ENCODE measurements at regions not wholly inside any gene's neighbourhood (a gene's known extent, or its start where the extent isn't known, plus 50 kb on each side); places are given as distances from the start of the nearest gene placed in this dataset.

DNA sequence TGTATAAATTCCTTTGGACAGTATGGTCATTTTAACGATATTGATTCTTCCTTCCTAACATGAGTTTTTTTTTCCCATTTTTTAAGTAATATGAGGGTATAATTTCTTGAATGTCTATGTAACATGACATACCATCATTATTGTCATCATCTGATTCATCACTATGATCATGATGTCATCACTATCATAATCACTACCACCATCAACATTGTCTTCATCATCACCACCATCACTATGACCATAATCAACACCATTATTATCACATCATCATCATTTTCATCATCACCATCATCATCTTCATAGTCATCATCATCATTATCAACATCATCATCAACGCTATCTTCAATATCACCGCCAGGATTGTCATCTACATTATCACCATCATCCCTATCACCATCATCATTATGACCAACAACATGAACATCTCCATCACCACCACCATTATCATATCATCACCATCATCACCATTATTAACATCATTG is 1377.2 kb downstream of the CDY2B start:
- TF ChIP-seq, protein P1, sequence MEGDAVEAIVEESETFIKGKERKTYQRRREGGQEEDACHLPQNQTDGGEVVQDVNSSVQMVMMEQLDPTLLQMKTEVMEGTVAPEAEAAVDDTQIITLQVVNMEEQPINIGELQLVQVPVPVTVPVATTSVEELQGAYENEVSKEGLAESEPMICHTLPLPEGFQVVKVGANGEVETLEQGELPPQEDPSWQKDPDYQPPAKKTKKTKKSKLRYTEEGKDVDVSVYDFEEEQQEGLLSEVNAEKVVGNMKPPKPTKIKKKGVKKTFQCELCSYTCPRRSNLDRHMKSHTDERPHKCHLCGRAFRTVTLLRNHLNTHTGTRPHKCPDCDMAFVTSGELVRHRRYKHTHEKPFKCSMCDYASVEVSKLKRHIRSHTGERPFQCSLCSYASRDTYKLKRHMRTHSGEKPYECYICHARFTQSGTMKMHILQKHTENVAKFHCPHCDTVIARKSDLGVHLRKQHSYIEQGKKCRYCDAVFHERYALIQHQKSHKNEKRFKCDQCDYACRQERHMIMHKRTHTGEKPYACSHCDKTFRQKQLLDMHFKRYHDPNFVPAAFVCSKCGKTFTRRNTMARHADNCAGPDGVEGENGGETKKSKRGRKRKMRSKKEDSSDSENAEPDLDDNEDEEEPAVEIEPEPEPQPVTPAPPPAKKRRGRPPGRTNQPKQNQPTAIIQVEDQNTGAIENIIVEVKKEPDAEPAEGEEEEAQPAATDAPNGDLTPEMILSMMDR (IDR thresholded peaks at IDR 0.05) = no peak
- H3K27me3 ChIP-seq (ENCODE audit: control insufficient read depth in 2 of 2, insufficient read depth in 2 of 2, low read length in 2 of 2) = no peaks in the 10 kb centered on the region
- no peak overlapping the region for H3K9ac ChIP-seq (ENCODE audit: insufficient read depth, low read length, poor library complexity, severe bottlenecking)
- intact Hi-C loops (cut with micrococcal nuclease) = no loop called here
- H3K79me2 ChIP-seq (ENCODE audit: insufficient read depth, low read length) = no peaks in the 10 kb centered on the region
- no peak overlapping the region for H3K4me2 ChIP-seq (replicated peaks; ENCODE audit: extremely low read depth, low read length, poor library complexity, severe bottlenecking)
- peaks cover 0 to 4% of the 10 kb centered on the region in 2 donors for H3K9me3 ChIP-seq (replicated peaks in 1 of 2; ENCODE audit: control insufficient read depth in 1 of 2, insufficient read depth in 1 of 2, low read length in 2 of 2)
- 100% methylated on average over 2 of the region's 3 CpGs for WGBS (ENCODE audit: insufficient coverage)
- no peak overlapping the region for H3K27ac Mint-ChIP-seq
- DNase-seq = no peak
- H3K4me3 ChIP-seq (replicated peaks in 1 of 3; ENCODE audit: low read depth in 2 of 3, low read length in 3 of 3) = no peak overlapping the region
- H3K36me3 ChIP-seq (replicated peaks in 1 of 2; ENCODE audit: control insufficient read depth in 1 of 2, insufficient read depth in 2 of 2, low read length in 2 of 2) = no peaks in the 10 kb centered on the region
- H3K4me3 Mint-ChIP-seq = no peak overlapping the region
- H3K9me3 Mint-ChIP-seq = no peaks in the 10 kb centered on the region
- no peaks in the 10 kb centered on the region for H3K4me1 ChIP-seq (ENCODE audit: control insufficient read depth in 1 of 2, insufficient read depth in 2 of 2, low read length in 2 of 2)
- no peak overlapping the region for H2AFZ ChIP-seq (ENCODE audit: insufficient read depth, low read depth, low read length, poor library complexity, severe bottlenecking)
- H3K27ac ChIP-seq (ENCODE audit: low read depth in 1 of 2, low read length in 2 of 2) = no peak overlapping the region
- no peaks in the 10 kb centered on the region for H4K20me1 ChIP-seq (ENCODE audit: insufficient read depth, low read length)
- no peaks in the 10 kb centered on the region for H3K36me3 Mint-ChIP-seq
- H3K4me1 Mint-ChIP-seq = no peaks in the 10 kb centered on the region
- H3K27me3 Mint-ChIP-seq (ENCODE audit: low read depth in 3 of 3) = peaks cover 0 to 1% (median 0%) of the 10 kb centered on the region in 3 donors

DNA sequence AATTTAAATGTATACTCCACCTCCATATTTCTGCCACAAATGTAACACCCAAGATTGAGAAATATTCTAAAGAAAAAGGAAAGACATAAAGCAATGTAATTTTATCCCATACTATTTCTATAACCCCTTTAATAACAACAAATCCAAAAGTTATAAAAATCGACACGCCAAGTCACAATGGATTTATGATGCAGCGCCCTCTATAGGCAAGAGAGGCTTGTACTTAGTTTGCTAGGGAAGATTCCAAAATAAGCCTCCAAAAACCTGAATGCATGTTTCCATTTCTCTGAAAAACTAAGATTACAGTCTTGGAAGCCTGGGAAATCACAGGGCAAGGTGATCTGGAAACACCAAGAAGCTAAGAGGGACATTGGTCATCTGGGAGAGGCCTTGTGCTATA is 1389.3 kb downstream of the CDY2B start:
- H3K4me3 Mint-ChIP-seq = no peak overlapping the region
- H3K4me1 Mint-ChIP-seq = no peaks in the 10 kb centered on the region
- Histone ChIP-seq H4K20me1 (ENCODE audit: insufficient read depth, low read length) (no peaks in the 10 kb centered on the region), H3K27me3 (ENCODE audit: control insufficient read depth in 2 of 2, insufficient read depth in 2 of 2, low read length in 2 of 2) (no peaks in the 10 kb centered on the region), H3K27ac (ENCODE audit: low read depth in 1 of 2, low read length in 2 of 2) (no peak overlapping the region), H3K9me3 (replicated peaks in 1 of 2; ENCODE audit: control insufficient read depth in 1 of 2, insufficient read depth in 1 of 2, low read length in 2 of 2) (no peaks in the 10 kb centered on the region), H3K36me3 (replicated peaks in 1 of 2; ENCODE audit: control insufficient read depth in 1 of 2, insufficient read depth in 2 of 2, low read length in 2 of 2) (no peaks in the 10 kb centered on the region), H3K9ac (ENCODE audit: insufficient read depth, low read length, poor library complexity, severe bottlenecking) (no peak overlapping the region), H2AFZ (ENCODE audit: insufficient read depth, low read depth, low read length, poor library complexity, severe bottlenecking) (no peak overlapping the region), H3K4me2 (replicated peaks; ENCODE audit: extremely low read depth, low read length, poor library complexity, severe bottlenecking) (no peak overlapping the region), H3K79me2 (ENCODE audit: insufficient read depth, low read length) (no peaks in the 10 kb centered on the region), H3K4me3 (replicated peaks in 1 of 3; ENCODE audit: low read depth in 2 of 3, low read length in 3 of 3) (no peak overlapping the region), H3K4me1 (ENCODE audit: control insufficient read depth in 1 of 2, insufficient read depth in 2 of 2, low read length in 2 of 2) (no peaks in the 10 kb centered on the region)
- TF ChIP-seq, protein P1 (IDR thresholded peaks at IDR 0.05) = no peak
- no peak for DNase-seq
- WGBS (ENCODE audit: insufficient coverage) = no CpG with 5 or more reads among the region's 3 CpGs
- no peaks in the 10 kb centered on the region for H3K36me3 Mint-ChIP-seq
- H3K27me3 Mint-ChIP-seq (ENCODE audit: low read depth in 3 of 3) = no peaks in the 10 kb centered on the region
- intact Hi-C loops (cut with micrococcal nuclease) = no loop called here
- peaks cover 0 to 5% (median 0%) of the 10 kb centered on the region in 7 donors for H3K9me3 Mint-ChIP-seq
- H3K27ac Mint-ChIP-seq = no peak overlapping the region
